Activated CD4-positive, alpha-beta T cell treated with anti-CD3 and anti-CD28 coated beads for 36 hours (primary cell): ENCODE measurements at regions not wholly inside any gene's neighbourhood (a gene's known extent, or its start where the extent isn't known, plus 50 kb on each side); places are given as distances from the start of the nearest gene placed in this dataset.

Source experiments
- ATAC-seq: fragments of 200-7000 bp; cut with Tn5 transposase; one replicate; pipeline ENCODE4 v1.10.0; 2021; ENCODE audit warnings: mild to moderate bottlenecking, moderate library complexity
- CTCF ChIA-PET: fragments of 350-600 bp; sonication (Branson Sonifier 250); formaldehyde crosslinking; loops from one replicate; lab custom pipeline; 2021; ENCODE audit warnings: antibody characterized with exemption; lab: Charles Lee
- POLR2A ChIA-PET: fragments of 350-600 bp; sonication (Branson Sonifier 250); formaldehyde crosslinking; loops from one replicate; lab custom pipeline; 2021; ENCODE audit warnings: antibody characterized with exemption, inconsistent platforms; lab: Charles Lee
- DNase-seq: peaks from one replicate; pipeline ENCODE4 v3.0.0-alpha.2; 2020
- H3K27ac Mint-ChIP-seq: one replicate; pipeline ENCODE4 v1.8.0; 2021; ENCODE audit warnings: mixed read lengths
- H3K27me3 Mint-ChIP-seq: one replicate; pipeline ENCODE4 v1.8.0; 2021; ENCODE audit warnings: mixed read lengths
- H3K36me3 Mint-ChIP-seq: one replicate; pipeline ENCODE4 v1.8.0; 2021; ENCODE audit warnings: low read depth, mixed read lengths
- H3K4me1 Mint-ChIP-seq: one replicate; pipeline ENCODE4 v1.8.0; 2021; ENCODE audit warnings: mixed read lengths
- H3K4me3 Mint-ChIP-seq: one replicate; pipeline ENCODE4 v1.8.0; 2021; ENCODE audit warnings: mild to moderate bottlenecking, moderate library complexity, mixed read lengths
- H3K9me3 Mint-ChIP-seq: one replicate; pipeline ENCODE4 v1.8.0; 2021; ENCODE audit warnings: low read depth, mixed read lengths
- intact Hi-C, 2 experiments: fragments of 100-400 bp; cut with DNase I in 1 of 2; cut with micrococcal nuclease in 1 of 2; formaldehyde crosslinking; loops; one replicate each; pipeline versions ENCODE4 v1.14.2 to v1.15.1; 2022 to 2024; cut with DNase I, micrococcal nuclease

- H3K4me3 Mint-ChIP-seq: no peak overlapping the region
- H3K27me3 Mint-ChIP-seq: no peaks in the 10 kb centered on the region
- POLR2A ChIA-PET: no interaction called here
- CTCF ChIA-PET: interaction anchor here (0.6 kb wide), 1 partner anchor 182 kb away, joined by 3 read pairs; no protein-coding TSS in a partner anchor
- H3K4me1 Mint-ChIP-seq: no peaks in the 10 kb centered on the region
- H3K27ac Mint-ChIP-seq: no peak overlapping the region
- no peak for DNase-seq
- intact Hi-C loops: no loop called here
- no peak for ATAC-seq
- H3K36me3 Mint-ChIP-seq: no peaks in the 10 kb centered on the region
- no peaks in the 10 kb centered on the region for H3K9me3 Mint-ChIP-seq
Observed at GRCh38 chr2:45127891-45128290, 118.6 kb upstream of the SIX2 start.

DNA sequence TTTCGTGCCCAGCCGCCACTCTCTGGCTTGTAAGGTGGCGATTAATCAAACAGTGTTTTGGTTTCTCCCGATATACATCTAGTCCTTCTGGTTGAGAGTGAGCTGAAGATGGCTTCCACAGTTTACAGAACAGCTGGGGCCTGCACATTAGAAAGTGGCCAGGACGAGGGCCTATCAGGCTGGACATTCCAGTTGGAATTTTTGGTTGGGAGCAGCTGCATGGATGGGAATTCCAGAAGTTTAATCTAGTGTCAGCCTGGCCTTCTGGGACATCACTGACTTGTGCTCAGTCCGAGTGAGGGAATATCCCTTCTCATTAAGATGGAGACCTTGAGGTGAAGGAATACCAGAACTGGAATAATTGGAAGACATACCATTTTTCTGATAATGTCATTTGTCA is 118.1 kb upstream of the SIX2 start:
- no peaks in the 10 kb centered on the region for H3K36me3 Mint-ChIP-seq
- H3K9me3 Mint-ChIP-seq: no peaks in the 10 kb centered on the region
- H3K27ac Mint-ChIP-seq: no peak overlapping the region
- CTCF ChIA-PET: interaction anchor here (0.5 to 0.6 kb wide), 2 partner anchors 146 to 182 kb away, joined by 3 to 4 read pairs; no protein-coding TSS in a partner anchor
- H3K4me3 Mint-ChIP-seq: no peak overlapping the region
- no peaks in the 10 kb centered on the region for H3K27me3 Mint-ChIP-seq
- no peaks in the 10 kb centered on the region for H3K4me1 Mint-ChIP-seq
- DNase-seq: no peak
- intact Hi-C loops: no loop called here
- POLR2A ChIA-PET: no interaction called here
- ATAC-seq: no peak

GRCh38 chr2:45125232-45125631 is 116.0 kb upstream of the SIX2 start:
- intact Hi-C loops: no loop called here
- Mint-ChIP-seq H3K4me3 (no peak overlapping the region), H3K27me3 (no peaks in the 10 kb centered on the region), H3K9me3 (no peaks in the 10 kb centered on the region), H3K27ac (no peak overlapping the region), H3K36me3 (no peaks in the 10 kb centered on the region), H3K4me1 (no peaks in the 10 kb centered on the region)
- DNase-seq (no peak), ATAC-seq (no peak)
- POLR2A ChIA-PET: no interaction called here
- CTCF ChIA-PET: interaction anchor here (0.8 kb wide), 1 partner anchor 22 kb away, joined by 3 read pairs; no protein-coding TSS in a partner anchor

GRCh38 chr2:45124456-45124855 is 115.2 kb upstream of the SIX2 start:
- no peaks in the 10 kb centered on the region for H3K36me3 Mint-ChIP-seq
- CTCF ChIA-PET: no interaction called here
- no peaks in the 10 kb centered on the region for H3K27me3 Mint-ChIP-seq
- DNase-seq: no peak
- H3K9me3 Mint-ChIP-seq: no peaks in the 10 kb centered on the region
- no peaks in the 10 kb centered on the region for H3K4me1 Mint-ChIP-seq
- H3K4me3 Mint-ChIP-seq: no peak overlapping the region
- POLR2A ChIA-PET: no interaction called here
- no peak overlapping the region for H3K27ac Mint-ChIP-seq
- intact Hi-C loops: no loop called here
- no peak for ATAC-seq

GRCh38 chr2:45123521-45124191 is 114.4 kb upstream of the SIX2 start:
- POLR2A ChIA-PET: no interaction called here
- no peak overlapping the region for H3K4me3 Mint-ChIP-seq
- CTCF ChIA-PET: interaction anchor here (0.5 kb wide), 1 partner anchor 1426 kb away, joined by 5 read pairs; no protein-coding TSS in a partner anchor
- no peaks in the 10 kb centered on the region for H3K36me3 Mint-ChIP-seq
- no peaks in the 10 kb centered on the region for H3K4me1 Mint-ChIP-seq
- H3K27me3 Mint-ChIP-seq: no peaks in the 10 kb centered on the region
- H3K27ac Mint-ChIP-seq: no peak overlapping the region
- intact Hi-C loops: no loop called here
- ATAC-seq (no peak), DNase-seq (no peak)
- no peaks in the 10 kb centered on the region for H3K9me3 Mint-ChIP-seq

GRCh38 chr2:45123065-45123464 is 113.8 kb upstream of the SIX2 start:
- DNase-seq (no peak), ATAC-seq (no peak)
- ChIA-PET POLR2A (no interaction called here), CTCF (interaction anchor here (0.5 kb wide), 1 partner anchor 1425 kb away, joined by 5 read pairs; no protein-coding TSS in a partner anchor)
- no peak overlapping the region for H3K27ac Mint-ChIP-seq
- no peaks in the 10 kb centered on the region for H3K36me3 Mint-ChIP-seq
- no peaks in the 10 kb centered on the region for H3K27me3 Mint-ChIP-seq
- no peaks in the 10 kb centered on the region for H3K4me1 Mint-ChIP-seq
- no peak overlapping the region for H3K4me3 Mint-ChIP-seq
- H3K9me3 Mint-ChIP-seq: no peaks in the 10 kb centered on the region
- intact Hi-C loops: no loop called here

DNA sequence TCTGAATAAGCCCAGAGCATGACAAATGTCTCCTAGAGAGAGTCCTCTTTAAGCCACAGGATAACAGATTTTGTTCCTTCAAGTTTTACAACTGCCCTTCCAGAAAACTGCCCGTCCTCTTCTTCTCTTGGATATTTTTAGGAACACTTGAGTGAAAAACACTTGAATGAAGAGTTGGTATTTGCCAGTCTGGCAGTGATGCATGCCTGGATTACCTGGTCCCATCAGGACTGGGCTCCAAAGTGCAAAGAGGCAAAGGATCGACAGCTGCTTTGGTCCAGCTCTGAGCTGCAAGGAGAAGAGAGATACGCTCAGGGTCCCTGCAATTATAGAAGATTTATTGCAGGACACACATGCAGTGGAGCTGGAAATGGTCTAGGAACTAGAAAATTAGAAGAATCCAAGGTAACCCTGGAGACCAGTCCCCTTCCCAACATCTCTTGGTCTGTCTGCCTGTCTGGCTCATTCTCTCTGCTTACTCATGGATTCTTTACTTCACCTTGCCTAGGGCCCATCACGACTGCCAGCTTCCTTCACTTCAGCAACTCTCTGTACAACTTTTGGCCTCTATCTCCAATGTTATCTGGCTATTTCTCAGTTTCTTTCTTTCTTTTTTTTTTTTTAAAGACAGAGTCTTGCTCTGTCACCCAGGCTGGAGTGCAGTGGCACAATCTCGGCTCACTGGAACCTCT is 112.1 kb upstream of the SIX2 start:
- H3K9me3 Mint-ChIP-seq: no peaks in the 10 kb centered on the region
- no peak overlapping the region for H3K4me3 Mint-ChIP-seq
- H3K36me3 Mint-ChIP-seq: no peaks in the 10 kb centered on the region
- intact Hi-C loops: no loop called here
- ChIA-PET CTCF (no interaction called here), POLR2A (no interaction called here)
- ATAC-seq: no peak
- DNase-seq: no peak
- H3K27me3 Mint-ChIP-seq: no peaks in the 10 kb centered on the region
- H3K4me1 Mint-ChIP-seq: no peaks in the 10 kb centered on the region
- H3K27ac Mint-ChIP-seq: no peak overlapping the region

GRCh38 chr2:45120546-45120945 is 111.3 kb upstream of the SIX2 start:
- no peaks in the 10 kb centered on the region for H3K9me3 Mint-ChIP-seq
- ChIA-PET CTCF (interaction anchor here (0.8 kb wide), 1 partner anchor 18 kb away, joined by 3 read pairs; no protein-coding TSS in a partner anchor), POLR2A (no interaction called here)
- DNase-seq (no peak), ATAC-seq (no peak)
- no peaks in the 10 kb centered on the region for H3K4me1 Mint-ChIP-seq
- H3K4me3 Mint-ChIP-seq: no peak overlapping the region
- H3K36me3 Mint-ChIP-seq: no peaks in the 10 kb centered on the region
- H3K27ac Mint-ChIP-seq: no peak overlapping the region
- no peaks in the 10 kb centered on the region for H3K27me3 Mint-ChIP-seq
- intact Hi-C loops: no loop called here

DNA sequence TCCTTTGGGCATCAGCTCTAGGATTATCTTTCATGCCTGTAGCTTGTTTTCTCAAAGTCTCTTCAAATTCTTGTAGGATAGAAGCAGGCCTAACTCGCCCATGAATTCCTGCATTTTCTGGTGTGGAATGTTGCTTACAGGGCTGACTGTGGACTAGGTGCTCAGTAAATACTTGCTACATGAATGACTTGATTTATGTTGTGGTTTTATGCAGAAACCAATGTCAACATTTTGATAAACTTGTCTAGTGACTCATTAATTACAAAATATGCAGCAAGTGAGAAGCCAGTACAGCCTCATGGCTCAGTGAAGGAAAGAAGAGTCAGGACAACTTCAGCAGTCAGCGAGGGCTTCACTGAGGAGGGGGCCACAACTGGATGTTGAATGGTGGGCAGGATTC is 110.6 kb upstream of the SIX2 start:
- Mint-ChIP-seq H3K27ac (no peak overlapping the region), H3K9me3 (no peaks in the 10 kb centered on the region)
- CTCF ChIA-PET: no interaction called here

DNA sequence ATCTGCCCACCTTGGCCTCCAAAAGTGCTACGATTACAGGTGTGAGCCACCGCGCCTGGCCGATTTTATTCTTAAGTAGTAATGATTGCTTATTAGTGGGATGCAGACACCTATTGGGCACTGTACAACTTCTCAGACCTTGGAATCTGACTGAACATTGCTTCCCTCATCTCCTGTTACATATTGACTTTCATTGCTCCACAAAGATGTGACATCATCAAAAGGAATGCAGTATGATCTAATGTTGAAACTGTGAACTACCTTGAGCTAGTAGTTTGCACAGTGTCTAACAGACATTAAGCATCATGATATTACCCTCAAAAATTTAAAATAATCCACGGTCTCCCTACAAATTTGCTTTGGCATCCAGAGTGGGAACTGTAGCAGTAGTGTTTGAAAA is 109.8 kb upstream of the SIX2 start:
- H3K27me3 Mint-ChIP-seq: no peaks in the 10 kb centered on the region

More for the DNA sequence above, 110.6 kb upstream of the SIX2 start:
- Mint-ChIP-seq H3K4me1 (no peaks in the 10 kb centered on the region), H3K4me3 (no peak overlapping the region), H3K27me3 (no peaks in the 10 kb centered on the region), H3K36me3 (no peaks in the 10 kb centered on the region)
- DNase-seq (no peak), ATAC-seq (no peak)
- intact Hi-C loops: no loop called here
- POLR2A ChIA-PET: no interaction called here

DNA sequence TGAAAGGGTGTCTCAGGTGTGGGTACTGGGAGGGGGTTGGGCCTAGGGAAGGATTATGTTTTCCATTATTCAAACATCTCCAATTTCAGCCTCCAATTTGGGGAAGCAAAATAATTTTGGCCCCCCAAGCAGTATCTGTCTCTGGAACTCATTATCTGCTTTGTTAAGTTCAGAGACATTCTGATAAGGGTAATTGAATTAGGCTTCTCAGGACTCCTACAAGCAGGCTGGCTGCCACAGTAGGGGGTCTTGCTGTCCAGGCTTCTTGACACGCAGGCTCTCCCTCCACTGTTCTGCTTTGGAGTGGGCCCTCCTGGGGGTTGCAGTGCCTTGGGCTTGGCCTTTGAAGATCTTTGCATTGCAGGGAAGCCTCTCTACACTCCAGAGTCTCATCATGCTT is 108.1 kb upstream of the SIX2 start:
- Mint-ChIP-seq H3K4me1 (no peaks in the 10 kb centered on the region), H3K4me3 (no peak overlapping the region), H3K27ac (no peak overlapping the region), H3K27me3 (no peaks in the 10 kb centered on the region), H3K9me3 (no peaks in the 10 kb centered on the region), H3K36me3 (no peaks in the 10 kb centered on the region)
- ATAC-seq (no peak), DNase-seq (no peak)
- ChIA-PET POLR2A (no interaction called here), CTCF (no interaction called here)
- intact Hi-C loops: no loop called here

More for the DNA sequence above, 109.8 kb upstream of the SIX2 start:
- H3K4me3 Mint-ChIP-seq: no peak overlapping the region
- intact Hi-C loops: no loop called here
- no peak overlapping the region for H3K27ac Mint-ChIP-seq
- no peaks in the 10 kb centered on the region for H3K4me1 Mint-ChIP-seq
- POLR2A ChIA-PET: no interaction called here
- no peaks in the 10 kb centered on the region for H3K36me3 Mint-ChIP-seq
- no peak for DNase-seq
- no peak for ATAC-seq
- H3K9me3 Mint-ChIP-seq: no peaks in the 10 kb centered on the region
- CTCF ChIA-PET: interaction anchor here (0.6 kb wide), 1 partner anchor 139 kb away, joined by 3 read pairs; no protein-coding TSS in a partner anchor

- no peak for ATAC-seq
- intact Hi-C loops: no loop called here
Observed at GRCh38 chr2:45115181-45115580, 105.9 kb upstream of the SIX2 start.

More at GRCh38 chr2:45115181-45115580, 105.9 kb upstream of the SIX2 start:
- no peaks in the 10 kb centered on the region for H3K4me1 Mint-ChIP-seq
- H3K27ac Mint-ChIP-seq: no peak overlapping the region
- H3K36me3 Mint-ChIP-seq: no peaks in the 10 kb centered on the region
- H3K4me3 Mint-ChIP-seq: no peak overlapping the region
- DNase-seq: no peak
- POLR2A ChIA-PET: no interaction called here
- H3K27me3 Mint-ChIP-seq: peaks cover 2% of the 10 kb centered on the region
- CTCF ChIA-PET: no interaction called here
- H3K9me3 Mint-ChIP-seq: no peaks in the 10 kb centered on the region
